Testis (tissue), 2 donors: ENCODE measurements at regions not wholly inside any gene's neighbourhood (a gene's known extent, or its start where the extent isn't known, plus 50 kb on each side); places are given as distances from the start of the nearest gene placed in this dataset.

Experiments
- POLR2A ChIP-seq: fragments of 450-650 bp; IDR thresholded peaks from one replicate; pipeline ENCODE4 v1.6.1; 2017; ENCODE audit warnings: antibody characterized with exemption, mild to moderate bottlenecking, moderate library complexity
- TF ChIP-seq, protein P1 (sequence below), 3 experiments: fragments of 450-650 bp in 2 of 3; fragments of 200-600 bp in 1 of 3; sonication (generic) in 1 of 3; IDR thresholded peaks; one replicate each; pipeline ENCODE4 v1.5.1; 2016 to 2019; ENCODE audit warnings: antibody characterized with exemption in 3 of 3, mild to moderate bottlenecking in 2 of 3, moderate library complexity in 1 of 3

DNA sequence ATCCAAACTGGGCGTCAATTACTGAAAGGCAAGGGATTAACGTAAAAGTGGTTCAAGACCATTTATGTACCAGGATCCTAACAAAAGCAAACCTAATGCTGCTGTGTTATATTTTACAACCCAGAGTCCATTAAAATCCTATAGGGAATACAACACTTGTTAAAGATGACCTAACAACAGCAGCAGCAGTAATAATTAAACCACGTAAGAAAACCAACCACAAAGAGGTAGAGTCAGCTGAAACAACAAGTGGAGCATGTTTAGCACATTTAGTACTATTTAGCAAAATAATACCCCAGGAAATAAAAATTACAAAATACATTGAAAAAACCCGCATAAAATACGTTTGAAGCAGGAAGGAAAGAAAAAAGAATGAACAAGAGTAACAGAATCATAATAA, 82.1 kb upstream of the AGBL1 start:
- TF ChIP-seq, protein P1, sequence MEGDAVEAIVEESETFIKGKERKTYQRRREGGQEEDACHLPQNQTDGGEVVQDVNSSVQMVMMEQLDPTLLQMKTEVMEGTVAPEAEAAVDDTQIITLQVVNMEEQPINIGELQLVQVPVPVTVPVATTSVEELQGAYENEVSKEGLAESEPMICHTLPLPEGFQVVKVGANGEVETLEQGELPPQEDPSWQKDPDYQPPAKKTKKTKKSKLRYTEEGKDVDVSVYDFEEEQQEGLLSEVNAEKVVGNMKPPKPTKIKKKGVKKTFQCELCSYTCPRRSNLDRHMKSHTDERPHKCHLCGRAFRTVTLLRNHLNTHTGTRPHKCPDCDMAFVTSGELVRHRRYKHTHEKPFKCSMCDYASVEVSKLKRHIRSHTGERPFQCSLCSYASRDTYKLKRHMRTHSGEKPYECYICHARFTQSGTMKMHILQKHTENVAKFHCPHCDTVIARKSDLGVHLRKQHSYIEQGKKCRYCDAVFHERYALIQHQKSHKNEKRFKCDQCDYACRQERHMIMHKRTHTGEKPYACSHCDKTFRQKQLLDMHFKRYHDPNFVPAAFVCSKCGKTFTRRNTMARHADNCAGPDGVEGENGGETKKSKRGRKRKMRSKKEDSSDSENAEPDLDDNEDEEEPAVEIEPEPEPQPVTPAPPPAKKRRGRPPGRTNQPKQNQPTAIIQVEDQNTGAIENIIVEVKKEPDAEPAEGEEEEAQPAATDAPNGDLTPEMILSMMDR (IDR thresholded peaks at IDR 0.05), result no peak
- no peak for TF ChIP-seq POLR2A
